ENCODE measurements at regions not wholly inside any gene's neighbourhood (a gene's known extent, or its start where the extent isn't known, plus 50 kb on each side); places are given as distances from the start of the nearest gene placed in this dataset.

GRCh38 chr14:25259470-25259869, 209.5 kb upstream of the STXBP6 start:
- TF ChIP-seq CTCF (IDR thresholded peaks at IDR 0.05; ENCODE audit: extremely low read depth in 1 of 2, insufficient read depth in 1 of 2, low read depth in 1 of 2, low read length in 2 of 2) (no peak), POLR2A (IDR thresholded peaks at IDR 0.05; ENCODE audit: low read depth, low read length) (no peak), POLR2AphosphoS5 (IDR thresholded peaks at IDR 0.05; ENCODE audit: insufficient read depth, low read depth, low read length) (no peak), EZH2 (IDR thresholded peaks at IDR 0.05; ENCODE audit: borderline replicate concordance, low read depth, low read length, severe bottlenecking) (no peak)
